ENCODE measurements at regions not wholly inside any gene's neighbourhood (a gene's known extent, or its start where the extent isn't known, plus 50 kb on each side); places are given as distances from the start of the nearest gene placed in this dataset.

- Histone ChIP-seq H3K4me2 (no peak overlapping the region), H4K20me1 (ENCODE audit: insufficient read depth, poor library complexity, severe bottlenecking) (no peaks in the 10 kb centered on the region), H3K4me1 (ENCODE audit: insufficient read depth) (peaks cover 4% of the 10 kb centered on the region), H3K4me3 (no peak overlapping the region), H3K9me2 (replicated peaks; ENCODE audit: insufficient read depth) (no peaks in the 10 kb centered on the region), H2AFZ (no peak overlapping the region), H3K27me3 (no peaks in the 10 kb centered on the region), H3K36me3 (replicated peaks; ENCODE audit: insufficient read depth, low read depth) (no peaks in the 10 kb centered on the region), H3K27ac (no peak overlapping the region), H3K79me2 (no peaks in the 10 kb centered on the region), H3K9me3 (ENCODE audit: low read depth) (no peaks in the 10 kb centered on the region)
- no peak for TF ChIP-seq CTCF (IDR thresholded peaks at IDR 0.05; ENCODE audit: poor library complexity)
- no peak for TF ChIP-seq EZH2 (IDR thresholded peaks at IDR 0.05; ENCODE audit: borderline replicate concordance)
- TF ChIP-seq EZH2phosphoT487 (IDR thresholded peaks at IDR 0.05; ENCODE audit: low read depth, severe bottlenecking, unreplicated experiment), result no peak
- 85% methylated on average over 5 of the region's 5 CpGs for WGBS (ENCODE audit: low lambda C conversion rate, missing lambda C conversion rate)
- DNase-seq (ENCODE audit: low spot score), result no peak
Observed at GRCh38 chr4:96262057-96262456, 422.2 kb downstream of the PDHA2 start.

DNA sequence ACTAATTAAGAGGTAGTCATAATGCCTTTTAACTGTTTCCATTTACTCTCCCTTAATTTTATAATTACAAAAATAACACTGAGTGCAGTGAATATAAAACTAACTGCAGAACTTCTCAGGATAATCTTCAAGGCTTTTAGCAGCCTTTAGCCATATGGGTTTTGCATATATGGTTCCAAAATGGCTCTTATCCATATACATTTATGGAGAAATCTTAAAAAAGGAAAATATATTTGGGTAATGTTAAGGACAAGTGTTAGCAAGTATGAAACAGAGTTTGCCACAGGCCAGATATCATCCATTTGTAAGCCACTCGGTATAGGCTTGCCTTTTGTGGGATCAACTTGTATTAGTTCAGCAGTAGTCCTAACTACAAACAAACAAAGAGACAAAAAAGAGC, 423.4 kb downstream of the PDHA2 start:
- H3K4me3 ChIP-seq, result no peak overlapping the region

DNA sequence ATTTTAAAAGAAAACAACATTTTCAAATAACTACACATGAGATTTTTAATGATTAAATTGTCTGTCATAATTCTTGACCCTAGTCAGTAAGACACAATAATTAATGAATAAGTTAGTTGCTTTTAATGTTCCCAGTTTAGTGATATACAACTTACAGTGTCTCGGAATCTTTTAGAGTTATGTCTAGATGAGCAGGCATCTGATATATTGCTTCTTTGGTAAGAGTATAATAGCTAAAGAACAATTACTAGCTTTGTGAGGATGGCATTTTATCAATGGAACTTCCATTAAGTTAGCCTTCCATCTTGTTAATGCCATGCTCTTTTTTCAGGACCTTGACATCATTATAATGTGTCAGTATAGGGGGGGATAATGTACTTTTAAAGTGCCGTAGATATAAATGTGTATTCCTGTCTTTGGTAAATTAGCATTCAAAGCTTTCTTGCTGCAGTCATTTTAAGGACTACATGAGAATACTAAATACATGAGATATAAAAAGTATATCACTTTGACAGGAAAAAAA, 425.1 kb downstream of the PDHA2 start:
- TF ChIP-seq CTCF (IDR thresholded peaks at IDR 0.05; ENCODE audit: poor library complexity) (no peak), EZH2phosphoT487 (IDR thresholded peaks at IDR 0.05; ENCODE audit: low read depth, severe bottlenecking, unreplicated experiment) (no peak), EZH2 (IDR thresholded peaks at IDR 0.05; ENCODE audit: borderline replicate concordance) (no peak)
- WGBS (ENCODE audit: low lambda C conversion rate, missing lambda C conversion rate), result 89% methylated on average over 2 of the region's 2 CpGs
- H3K27ac ChIP-seq, result no peak overlapping the region
- H2AFZ ChIP-seq, result no peak overlapping the region
- no peaks in the 10 kb centered on the region for H4K20me1 ChIP-seq (ENCODE audit: insufficient read depth, poor library complexity, severe bottlenecking)
- DNase-seq (ENCODE audit: low spot score), result no peak
- H3K79me2 ChIP-seq, result no peaks in the 10 kb centered on the region
- no peaks in the 10 kb centered on the region for H3K27me3 ChIP-seq
- no peaks in the 10 kb centered on the region for H3K9me3 ChIP-seq (ENCODE audit: low read depth)
- H3K9me2 ChIP-seq (replicated peaks; ENCODE audit: insufficient read depth), result no peaks in the 10 kb centered on the region
- no peak overlapping the region for H3K4me2 ChIP-seq
- H3K4me3 ChIP-seq, result no peak overlapping the region
- H3K4me1 ChIP-seq (ENCODE audit: insufficient read depth), result peaks cover 4% of the 10 kb centered on the region
- no peaks in the 10 kb centered on the region for H3K36me3 ChIP-seq (replicated peaks; ENCODE audit: insufficient read depth, low read depth)

More for the DNA sequence above, 423.4 kb downstream of the PDHA2 start:
- no peaks in the 10 kb centered on the region for H3K9me2 ChIP-seq (replicated peaks; ENCODE audit: insufficient read depth)
- WGBS (ENCODE audit: low lambda C conversion rate, missing lambda C conversion rate), result 32% methylated on average over 1 of the region's 1 CpG
- H3K4me2 ChIP-seq, result no peak overlapping the region
- no peaks in the 10 kb centered on the region for H3K36me3 ChIP-seq (replicated peaks; ENCODE audit: insufficient read depth, low read depth)
- no peaks in the 10 kb centered on the region for H3K27me3 ChIP-seq
- H3K79me2 ChIP-seq, result no peaks in the 10 kb centered on the region
- H4K20me1 ChIP-seq (ENCODE audit: insufficient read depth, poor library complexity, severe bottlenecking), result no peaks in the 10 kb centered on the region
- no peaks in the 10 kb centered on the region for H3K9me3 ChIP-seq (ENCODE audit: low read depth)
- no peak overlapping the region for H3K27ac ChIP-seq
- H3K4me1 ChIP-seq (ENCODE audit: insufficient read depth), result peaks cover 4% of the 10 kb centered on the region
- H2AFZ ChIP-seq, result no peak overlapping the region
- TF ChIP-seq EZH2phosphoT487 (IDR thresholded peaks at IDR 0.05; ENCODE audit: low read depth, severe bottlenecking, unreplicated experiment), result no peak
- no peak for TF ChIP-seq CTCF (IDR thresholded peaks at IDR 0.05; ENCODE audit: poor library complexity)
- no peak for TF ChIP-seq EZH2 (IDR thresholded peaks at IDR 0.05; ENCODE audit: borderline replicate concordance)
- DNase-seq (ENCODE audit: low spot score), result no peak

DNA sequence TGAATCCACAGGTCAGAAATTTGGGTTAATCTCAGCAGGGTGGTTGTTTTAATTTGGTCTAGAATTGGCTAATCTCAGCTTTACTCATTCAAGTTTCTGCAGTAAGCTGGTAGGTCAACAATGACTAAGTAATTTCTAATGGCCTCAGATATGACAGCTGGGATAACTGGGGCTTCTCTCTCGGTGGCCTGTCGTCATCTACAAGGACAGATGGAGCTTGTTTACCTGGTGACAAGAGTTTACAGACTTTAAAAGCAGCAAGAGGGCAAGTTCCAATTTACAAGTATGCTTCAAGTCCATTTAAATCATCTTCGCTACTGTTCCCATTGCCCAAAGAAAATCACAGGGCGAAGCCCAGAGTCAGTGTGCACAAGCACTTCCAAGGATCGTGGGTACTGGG, 453.9 kb downstream of the PDHA2 start:
- no peaks in the 10 kb centered on the region for H3K9me3 ChIP-seq (ENCODE audit: low read depth)
- H3K36me3 ChIP-seq (replicated peaks; ENCODE audit: insufficient read depth, low read depth), result no peaks in the 10 kb centered on the region
- whole genome bisulfite sequencing (ENCODE audit: low lambda C conversion rate, missing lambda C conversion rate), result 72% methylated on average over 5 of the region's 5 CpGs
- TF ChIP-seq EZH2phosphoT487 (IDR thresholded peaks at IDR 0.05; ENCODE audit: low read depth, severe bottlenecking, unreplicated experiment) (no peak), CTCF (IDR thresholded peaks at IDR 0.05; ENCODE audit: poor library complexity) (no peak), EZH2 (IDR thresholded peaks at IDR 0.05; ENCODE audit: borderline replicate concordance) (no peak)
- no peak overlapping the region for H2AFZ ChIP-seq
- no peaks in the 10 kb centered on the region for H3K79me2 ChIP-seq
- H3K27ac ChIP-seq, result no peak overlapping the region
- no peaks in the 10 kb centered on the region for H4K20me1 ChIP-seq (ENCODE audit: insufficient read depth, poor library complexity, severe bottlenecking)
- no peak for DNase-seq (ENCODE audit: low spot score)
- no peaks in the 10 kb centered on the region for H3K9me2 ChIP-seq (replicated peaks; ENCODE audit: insufficient read depth)
- no peaks in the 10 kb centered on the region for H3K27me3 ChIP-seq
- no peak overlapping the region for H3K4me2 ChIP-seq
- H3K4me1 ChIP-seq (ENCODE audit: insufficient read depth), result no peaks in the 10 kb centered on the region
- H3K4me3 ChIP-seq, result no peak overlapping the region
